ENCODE measurements at regions not wholly inside any gene's neighbourhood (a gene's known extent, or its start where the extent isn't known, plus 50 kb on each side); places are given as distances from the start of the nearest gene placed in this dataset.
"Not testable (repeated sequence)": the region's sequence is repeated elsewhere in the genome, so short reads cannot be mapped to it uniquely, and the experiment has no call there.

DNA sequence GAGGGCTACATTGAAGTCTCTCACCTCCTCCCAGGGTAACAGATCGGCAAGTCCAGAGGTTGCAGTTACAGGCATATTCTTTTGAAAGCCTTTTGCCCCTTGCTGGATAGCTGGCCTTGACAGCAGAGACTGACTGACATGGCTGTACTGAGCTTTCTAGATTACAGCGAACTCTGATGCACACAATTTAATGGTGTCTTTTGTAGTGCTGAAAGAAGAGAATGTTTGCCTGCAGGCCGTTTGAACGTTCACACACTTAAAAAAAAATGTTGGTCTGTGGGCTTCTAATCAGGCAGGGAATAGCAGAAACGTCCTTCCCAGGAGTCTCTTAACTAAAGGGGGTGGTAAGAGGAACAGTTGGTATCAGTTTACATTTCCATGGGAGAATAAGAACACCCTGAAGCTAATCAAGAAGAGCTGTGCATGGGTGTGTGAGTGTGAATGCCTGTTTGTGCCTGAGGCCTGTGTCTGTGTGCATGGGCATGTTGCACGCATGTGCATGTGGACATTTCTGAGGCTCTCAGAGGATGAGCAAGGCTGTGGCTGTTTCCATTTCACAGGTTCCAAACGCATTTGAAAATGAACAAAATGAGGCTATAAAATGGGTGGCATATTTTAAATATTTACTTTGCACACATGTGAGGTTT, 213.9 kb upstream of the SSTR4 start:
- DNase-seq = no peak

DNA sequence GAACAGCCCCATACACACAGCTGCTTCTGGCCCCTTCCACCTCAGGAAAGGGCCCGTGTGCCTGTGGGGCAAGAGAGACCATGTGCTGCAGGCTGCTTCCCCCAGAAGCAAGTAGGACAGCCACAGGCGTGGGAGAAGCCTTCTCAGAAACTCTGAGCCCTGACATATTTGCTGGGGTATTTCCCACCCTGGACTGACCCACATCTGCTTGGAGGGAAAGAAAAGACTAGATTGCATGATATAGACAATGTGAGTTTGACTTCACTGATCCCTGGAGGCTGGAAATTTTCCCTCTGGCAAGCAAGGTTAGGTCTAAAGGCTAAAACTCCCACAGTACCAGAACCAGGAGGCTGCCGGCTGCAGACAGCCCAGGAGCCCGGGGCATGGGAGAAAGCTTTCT, 213.3 kb upstream of the SSTR4 start:
- no peak for DNase-seq

DNA sequence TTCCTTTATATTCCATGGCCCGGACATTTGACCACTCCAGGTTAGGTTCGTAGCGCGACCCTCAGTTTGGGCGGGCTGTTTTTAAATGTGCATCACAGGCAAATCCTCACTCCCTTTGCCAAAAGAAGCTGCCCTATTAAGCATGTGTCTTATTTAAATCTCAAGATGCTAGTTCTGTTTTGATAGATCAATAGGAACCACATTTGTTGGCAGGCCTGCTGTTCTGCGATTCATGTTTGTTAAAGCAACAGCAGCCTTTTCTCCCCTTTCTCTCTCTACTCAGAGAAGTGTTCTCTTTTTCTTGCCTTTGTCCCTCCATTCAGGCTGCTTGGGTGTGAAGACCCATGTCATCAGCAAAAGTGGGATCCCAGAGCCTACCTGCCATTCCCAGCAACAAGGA, 212.0 kb upstream of the SSTR4 start:
- no peak for DNase-seq

DNA sequence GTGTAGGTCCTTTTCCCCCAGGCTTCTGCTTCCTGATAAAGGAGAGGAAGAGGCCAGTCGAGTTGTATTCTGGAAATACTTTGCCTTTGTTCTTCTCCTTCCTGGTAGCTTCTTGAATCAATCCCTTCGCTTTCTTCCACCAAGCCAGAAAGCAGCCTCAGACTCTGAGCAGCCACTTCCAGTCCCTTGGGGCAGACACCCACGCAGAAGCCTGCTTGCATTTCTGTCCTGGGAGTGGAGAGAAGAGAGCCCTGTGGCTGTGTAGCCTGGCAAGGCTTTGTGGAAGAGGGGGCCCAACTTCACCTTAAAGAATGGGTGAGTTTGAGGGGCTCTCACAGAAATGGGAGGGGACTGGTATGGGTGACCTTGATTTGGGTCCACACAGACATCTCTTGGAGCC, 211.0 kb upstream of the SSTR4 start:
- DNase-seq = no peak

DNA sequence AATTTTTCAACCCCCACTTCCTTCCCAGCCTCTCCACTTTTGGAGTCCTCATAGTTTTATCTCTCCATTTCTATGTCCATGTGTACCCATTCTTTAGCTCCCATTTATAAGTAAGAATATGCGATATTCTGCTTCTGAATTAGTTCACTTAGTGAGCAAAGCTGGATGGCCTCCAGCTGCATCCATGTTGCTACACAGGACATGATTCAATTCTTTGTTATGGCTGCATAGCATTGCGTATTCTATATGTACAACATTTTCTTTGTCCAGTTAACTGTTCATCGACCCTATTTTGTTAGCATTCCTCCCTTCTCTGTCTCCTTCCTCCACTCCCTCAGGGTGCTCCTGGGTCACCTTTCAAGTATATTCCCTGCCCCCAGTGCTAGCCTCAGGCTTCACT, 210.0 kb upstream of the SSTR4 start:
- DNase-seq = no peak

DNA sequence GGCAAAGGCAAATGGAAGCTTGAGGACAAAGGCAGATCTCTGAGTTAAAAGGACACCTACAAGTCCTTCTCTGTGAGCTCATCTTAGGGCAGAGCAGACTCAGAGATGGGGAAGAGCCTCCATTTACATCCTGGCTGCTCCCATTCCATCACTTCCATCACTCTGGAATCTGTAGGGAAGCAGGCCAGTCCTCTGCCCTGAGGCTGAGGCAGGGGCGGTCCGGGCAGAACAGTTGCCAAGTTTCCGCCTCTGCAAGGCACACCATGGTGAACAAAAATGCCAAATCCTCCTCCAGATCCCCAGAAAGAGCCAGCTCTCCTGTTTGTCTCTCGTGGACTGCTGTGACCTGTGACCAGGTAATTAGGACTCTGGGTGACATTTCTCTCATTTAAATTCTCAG, 209.6 kb upstream of the SSTR4 start:
- no peak for DNase-seq

DNA sequence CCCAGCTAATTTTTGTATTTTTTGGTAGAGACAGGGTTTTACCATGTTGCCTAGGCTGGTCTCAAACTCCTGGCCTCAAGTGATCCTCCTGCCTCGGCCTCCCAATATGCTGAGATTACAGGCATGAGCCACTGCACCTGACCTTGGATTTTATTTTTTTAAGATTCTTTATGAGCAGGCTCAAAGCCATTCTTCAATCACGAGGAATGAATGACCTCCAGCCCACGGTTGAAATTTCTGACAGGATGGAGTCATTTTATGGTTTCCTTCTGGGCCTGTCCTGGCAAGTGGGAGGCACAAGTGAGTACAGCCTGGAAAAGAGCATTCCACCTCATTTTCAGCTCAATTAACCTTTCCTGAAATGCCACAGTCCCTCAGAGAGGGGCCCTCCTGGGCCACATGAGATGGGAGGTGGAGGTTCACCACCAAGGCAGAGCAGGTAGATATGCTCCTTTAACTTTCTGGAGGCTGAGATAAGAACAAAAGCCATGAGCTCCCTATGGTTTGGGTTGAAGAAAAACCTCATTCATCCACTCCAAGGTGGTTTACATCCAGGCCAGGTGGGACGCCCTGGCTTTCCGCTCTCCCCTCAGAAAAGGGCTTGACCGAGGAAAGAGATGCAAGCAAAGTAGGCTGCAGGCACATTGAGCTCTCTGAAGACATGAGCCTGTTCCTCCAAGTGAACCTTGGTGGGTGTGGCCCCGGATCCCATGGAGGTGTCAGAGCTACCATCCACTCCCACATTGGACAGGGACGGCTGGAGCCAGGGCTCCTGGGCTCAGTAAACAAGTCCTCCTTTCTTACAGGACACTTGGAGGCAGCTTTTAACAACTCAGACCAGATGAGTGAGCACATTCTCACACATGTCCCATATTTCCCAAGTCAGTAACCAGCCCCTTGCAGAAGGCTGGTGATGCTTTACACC, 208.5 kb upstream of the SSTR4 start:
- no peak for DNase-seq

DNA sequence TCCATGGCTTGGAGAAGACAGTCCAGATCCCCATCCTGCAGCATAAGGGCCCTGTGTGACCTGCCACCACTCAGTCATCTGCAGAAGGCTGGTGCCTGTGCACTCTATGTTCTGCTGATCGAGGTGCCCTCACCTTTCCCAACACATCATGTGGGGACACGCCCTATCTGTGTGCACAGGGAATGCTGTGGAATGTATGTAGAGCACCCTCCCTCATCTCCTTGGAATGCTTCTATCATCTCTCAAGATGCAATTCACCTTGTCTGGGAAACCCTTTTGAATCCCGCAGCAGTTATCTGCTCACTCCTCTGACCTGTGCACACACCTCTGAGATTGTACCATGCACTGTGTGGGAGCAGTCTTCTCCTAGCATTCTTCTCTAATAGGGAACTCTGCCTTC, 207.2 kb upstream of the SSTR4 start:
- no peak for DNase-seq

DNA sequence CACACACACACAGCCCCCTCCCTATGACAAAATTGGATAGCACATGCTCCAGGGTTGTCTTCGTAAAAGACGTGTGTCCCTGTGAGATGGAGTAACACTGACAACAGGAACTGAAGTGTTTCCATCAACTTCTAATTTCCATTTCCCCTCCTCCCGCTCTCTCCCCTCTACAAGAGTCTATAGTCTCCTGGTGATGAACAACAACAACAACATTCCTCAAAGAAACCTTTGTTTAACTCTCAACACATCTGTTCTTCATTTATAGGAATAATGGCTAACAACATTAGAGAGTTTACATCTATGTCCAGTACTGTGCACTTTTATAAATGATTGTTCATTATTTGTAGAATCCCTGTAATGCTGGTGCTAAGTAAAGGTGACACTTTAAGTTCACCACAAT, 205.8 kb upstream of the SSTR4 start:
- no peak for DNase-seq

DNA sequence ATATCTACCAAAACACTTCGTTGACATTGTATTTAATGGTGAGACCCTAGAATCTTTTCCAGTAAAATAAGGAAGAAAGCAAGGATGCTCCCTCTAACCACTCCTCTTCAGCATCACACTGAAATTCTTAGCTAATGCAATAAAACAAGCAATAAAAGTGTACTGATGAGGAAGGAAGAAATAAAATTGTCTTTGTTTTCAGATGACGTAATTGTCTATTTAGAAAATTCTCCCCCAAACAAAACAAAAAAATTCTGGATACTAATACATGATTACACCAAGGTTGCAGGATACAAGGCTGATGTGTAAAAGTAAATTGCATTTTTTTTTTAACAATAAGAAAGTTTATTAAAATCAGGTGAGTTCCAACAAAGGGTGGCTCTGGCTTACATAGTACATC, 205.0 kb upstream of the SSTR4 start:
- DNase-seq = no peak

DNA sequence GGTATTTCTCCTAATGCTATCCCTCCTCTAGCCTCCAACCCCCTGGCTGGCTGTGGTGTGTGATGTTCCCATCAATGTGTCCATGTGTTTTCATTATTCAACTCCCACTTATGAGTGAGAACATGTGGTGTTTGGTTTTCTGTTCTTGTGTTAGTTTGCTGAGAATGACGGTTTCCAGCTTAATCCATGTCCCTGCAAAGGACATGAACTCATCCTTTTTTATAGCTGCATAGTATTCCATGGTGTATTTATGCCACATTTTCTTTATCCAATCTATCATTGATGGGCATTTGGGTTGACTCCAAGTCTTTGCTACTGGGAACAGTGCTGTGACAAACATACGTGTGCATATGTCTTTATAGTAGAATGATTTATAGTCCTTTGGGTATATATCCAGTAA, 204.4 kb upstream of the SSTR4 start:
- DNase-seq = not testable (repeated sequence)

DNA sequence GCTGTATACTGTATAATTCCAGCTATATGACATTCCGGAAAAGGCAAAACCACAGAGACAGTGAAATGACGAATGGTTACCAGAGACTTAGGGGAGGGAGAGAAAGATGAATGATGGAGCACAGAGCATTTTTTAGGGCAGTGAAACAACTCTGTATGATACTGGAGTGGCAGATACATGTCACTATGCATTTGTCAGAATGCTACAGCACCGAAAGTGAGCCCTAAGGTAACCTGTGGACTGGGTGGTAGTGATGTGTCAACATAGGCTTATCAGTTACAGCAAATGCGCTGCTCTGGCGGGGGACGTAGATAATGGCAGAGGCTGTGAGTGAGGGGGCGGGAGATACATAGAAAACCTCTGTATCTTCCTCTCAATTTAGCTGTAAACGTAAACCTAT, 201.3 kb upstream of the SSTR4 start:
- DNase-seq = no peak

DNA sequence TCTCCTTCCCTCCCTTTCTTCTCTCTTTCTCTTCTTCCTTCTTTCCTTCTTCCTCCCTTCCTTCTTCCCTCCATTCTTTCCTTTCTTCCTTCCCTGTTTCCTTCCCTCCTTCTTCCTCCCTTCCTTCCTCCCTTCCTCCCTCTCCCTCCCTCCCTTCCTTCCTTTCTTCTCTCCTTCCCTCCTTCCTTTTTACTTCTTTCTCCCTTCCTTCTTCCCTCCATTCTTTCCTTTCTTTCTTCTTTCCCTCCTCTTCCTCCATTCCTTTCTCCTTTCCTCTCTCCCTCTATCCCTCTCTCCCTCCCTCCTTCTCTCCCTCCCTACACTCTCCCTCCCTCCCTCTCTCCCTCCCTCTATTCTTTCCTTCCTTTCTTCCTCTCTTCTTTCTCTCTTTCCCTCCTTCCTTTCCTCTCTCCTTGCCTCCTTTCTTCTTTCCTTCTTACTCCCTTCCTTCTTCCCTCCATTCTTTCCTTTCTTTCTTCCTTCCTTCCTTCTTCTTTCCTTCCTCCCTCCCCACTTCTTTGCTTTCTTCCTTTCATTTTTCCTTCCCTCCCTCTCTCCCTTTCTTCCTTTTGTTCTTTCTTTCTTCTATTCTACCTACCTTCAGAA, 200.4 kb upstream of the SSTR4 start:
- no peak for DNase-seq

DNA sequence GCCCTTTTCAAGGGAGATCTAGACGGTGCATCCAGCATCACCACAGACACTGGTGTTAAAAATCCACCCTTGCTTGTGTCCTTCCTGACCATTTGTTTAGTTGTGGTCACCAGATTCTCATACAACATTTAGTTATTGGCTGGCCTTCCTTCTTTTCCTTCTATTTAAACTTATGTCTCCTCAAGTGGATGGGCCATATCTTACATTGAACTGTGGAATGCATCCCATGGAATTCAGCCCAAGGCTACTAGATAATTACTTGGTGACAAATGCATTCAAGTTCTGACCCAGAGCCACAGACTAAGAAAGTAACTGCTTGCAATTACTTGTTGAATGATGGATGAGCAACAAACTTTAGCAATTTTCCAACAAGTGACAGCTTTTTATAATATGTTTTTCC, 198.9 kb upstream of the SSTR4 start:
- DNase-seq = no peak

DNA sequence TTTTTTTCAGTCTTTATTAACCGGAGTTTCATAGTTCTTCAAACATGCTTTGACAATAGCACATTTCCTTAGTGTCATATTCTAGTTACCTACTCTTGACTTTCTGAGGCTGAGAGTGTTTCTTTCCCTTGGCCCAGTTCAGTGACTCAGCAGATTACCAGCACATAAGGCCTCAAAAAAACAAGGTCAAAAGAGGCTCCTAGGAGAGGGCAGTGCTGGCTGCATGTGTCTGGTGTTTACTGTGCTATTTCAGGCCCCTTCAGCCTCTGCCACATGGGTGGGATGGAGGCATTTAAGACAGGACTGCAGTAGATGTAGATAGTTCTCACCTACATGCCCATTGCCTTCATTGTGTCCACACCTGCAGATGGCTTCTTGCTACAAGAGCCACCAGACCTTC, 198.2 kb upstream of the SSTR4 start:
- DNase-seq = no peak

DNA sequence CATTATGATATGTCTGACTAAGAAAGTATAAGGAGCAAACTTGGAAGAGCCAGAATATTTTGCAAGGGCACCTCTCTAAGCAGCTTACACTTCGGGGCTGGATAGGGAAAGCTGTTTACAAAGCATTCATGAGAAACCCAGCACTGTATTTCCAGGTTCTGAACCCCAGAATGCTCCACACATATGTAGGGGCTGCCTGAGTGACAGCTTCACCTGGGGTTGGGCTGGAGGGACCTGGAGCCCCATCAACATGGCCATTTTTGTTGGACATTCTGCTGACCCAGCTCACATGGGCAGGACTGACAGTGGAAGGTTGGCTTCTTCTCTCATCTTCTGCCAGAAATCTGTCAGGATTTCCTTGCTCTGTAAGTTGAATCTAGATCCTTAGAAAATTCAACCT, 197.1 kb upstream of the SSTR4 start:
- DNase-seq = no peak

DNA sequence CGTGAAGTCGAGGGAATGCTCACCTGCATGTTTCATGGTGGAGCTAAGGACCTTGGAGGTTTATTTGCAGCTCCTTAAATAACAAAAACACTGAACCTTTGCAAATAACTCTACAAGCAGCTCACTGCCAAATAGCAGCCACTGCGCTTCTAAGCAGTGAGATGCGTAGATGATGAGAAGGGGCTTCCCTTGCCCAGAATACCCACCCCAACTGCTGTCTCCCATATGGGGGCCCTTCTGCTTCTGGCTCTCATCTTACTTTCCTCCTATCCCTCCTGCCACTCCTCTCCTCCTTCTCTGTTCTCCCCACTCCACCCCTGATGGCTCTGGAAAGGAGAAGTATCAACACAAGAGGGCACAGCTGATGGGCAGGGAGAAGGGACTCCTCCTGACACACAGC, 193.3 kb upstream of the SSTR4 start:
- no peak for DNase-seq

DNA sequence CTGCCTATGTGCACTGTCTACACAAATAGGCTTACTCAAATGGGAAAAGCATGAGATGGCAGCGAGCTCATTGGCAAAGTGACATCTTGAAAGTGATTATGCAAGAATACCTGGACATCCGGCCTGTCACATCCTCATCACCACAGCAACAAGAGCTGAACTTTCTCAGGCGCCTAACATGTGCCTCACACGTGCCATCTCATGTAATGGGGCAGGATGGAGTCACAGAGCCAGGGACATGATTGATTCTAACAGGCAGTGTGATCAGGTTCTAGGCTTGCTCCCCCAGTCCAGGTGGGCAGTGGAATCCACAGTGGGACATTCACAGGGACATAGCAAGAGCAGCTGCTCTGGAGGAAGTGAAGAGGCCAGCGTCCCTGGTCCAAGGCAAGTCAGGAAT, 192.3 kb upstream of the SSTR4 start:
- DNase-seq = no peak

DNA sequence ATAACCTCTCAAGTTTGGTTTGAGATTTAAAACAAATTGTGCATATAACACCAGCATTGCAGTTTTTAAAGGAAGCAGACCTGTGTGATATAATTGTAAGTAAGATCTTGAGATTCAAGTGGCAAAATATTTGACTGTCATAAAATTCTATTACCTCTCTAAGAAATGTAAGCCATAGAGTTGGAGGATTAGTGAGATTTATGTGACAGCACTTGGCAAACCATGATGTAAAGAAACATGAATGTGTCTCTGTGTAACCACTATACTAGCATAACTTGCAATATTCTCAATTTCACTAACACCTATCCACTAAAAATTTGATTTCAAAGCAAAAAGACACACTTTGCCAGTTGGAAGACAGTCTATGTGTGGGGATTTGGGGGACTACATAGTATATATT, 190.2 kb upstream of the SSTR4 start:
- no peak for DNase-seq

DNA sequence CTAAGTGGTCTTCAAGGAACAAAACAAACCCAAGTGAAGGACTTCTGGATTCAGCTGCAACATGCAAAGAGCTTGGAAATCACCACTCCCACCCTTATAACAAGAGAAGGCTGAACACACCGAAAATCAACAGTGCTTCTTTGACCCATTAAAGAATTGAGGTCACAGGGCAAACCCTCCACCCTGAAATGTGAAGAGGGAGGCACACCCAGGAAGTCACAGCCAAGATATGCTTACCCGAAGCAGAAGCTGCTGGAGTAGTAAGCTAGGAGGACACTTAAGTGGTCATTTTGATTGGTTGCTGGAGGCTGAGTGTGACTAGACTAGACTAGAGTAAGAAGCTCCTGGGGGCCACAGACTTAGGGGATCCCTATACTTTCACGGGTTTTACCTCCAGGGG, 188.2 kb upstream of the SSTR4 start:
- no peak for DNase-seq

DNA sequence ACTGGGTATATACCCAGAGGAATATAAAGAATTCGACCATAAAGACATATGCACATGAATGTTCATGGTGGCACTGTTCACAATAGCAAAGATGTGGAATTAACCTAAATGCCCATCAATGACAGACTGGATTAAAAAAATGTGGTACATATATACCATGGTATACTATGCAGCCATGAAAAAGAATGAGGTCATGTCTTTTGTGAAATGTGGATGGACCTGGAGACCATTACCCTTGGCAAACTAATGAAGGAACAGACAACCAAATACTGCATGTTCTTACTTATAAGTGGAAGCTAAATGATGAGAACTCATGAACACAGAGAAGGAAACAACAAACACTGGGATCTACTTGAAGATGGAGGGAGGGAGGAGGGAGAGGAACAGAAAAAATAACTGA, 186.7 kb upstream of the SSTR4 start:
- no peak for DNase-seq

DNA sequence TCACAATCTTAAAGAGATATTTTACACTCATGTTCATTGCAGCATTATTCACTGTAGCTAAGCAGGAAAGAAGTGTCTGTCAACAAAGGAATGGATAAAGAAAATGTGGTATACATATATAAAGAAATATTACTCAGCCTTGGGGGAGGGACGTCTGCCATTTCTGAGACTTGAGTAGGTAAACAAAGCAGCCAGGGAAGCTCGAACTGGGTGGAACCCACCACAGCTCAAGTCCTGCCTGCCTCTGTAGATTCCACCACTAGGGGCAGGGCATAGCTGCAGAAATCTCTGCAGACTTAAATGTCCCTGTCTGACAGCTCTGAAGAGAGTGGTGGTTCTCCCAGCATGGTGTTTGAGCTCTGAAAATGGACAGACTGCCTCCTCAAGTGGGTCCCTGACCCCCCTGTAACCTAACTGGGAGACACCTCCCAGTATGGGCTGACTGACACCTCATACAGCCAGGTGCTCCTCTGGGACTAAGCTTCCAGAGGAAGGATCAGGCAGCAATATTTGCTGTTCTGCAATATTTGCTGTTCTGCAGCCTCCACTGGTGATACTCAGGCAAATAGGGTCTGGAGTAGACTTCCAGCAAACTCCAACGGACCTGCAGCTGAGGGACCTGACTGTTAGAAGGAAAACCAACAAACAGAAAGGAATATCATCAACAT, 183.3 kb upstream of the SSTR4 start:
- DNase-seq = not testable (repeated sequence)

DNA sequence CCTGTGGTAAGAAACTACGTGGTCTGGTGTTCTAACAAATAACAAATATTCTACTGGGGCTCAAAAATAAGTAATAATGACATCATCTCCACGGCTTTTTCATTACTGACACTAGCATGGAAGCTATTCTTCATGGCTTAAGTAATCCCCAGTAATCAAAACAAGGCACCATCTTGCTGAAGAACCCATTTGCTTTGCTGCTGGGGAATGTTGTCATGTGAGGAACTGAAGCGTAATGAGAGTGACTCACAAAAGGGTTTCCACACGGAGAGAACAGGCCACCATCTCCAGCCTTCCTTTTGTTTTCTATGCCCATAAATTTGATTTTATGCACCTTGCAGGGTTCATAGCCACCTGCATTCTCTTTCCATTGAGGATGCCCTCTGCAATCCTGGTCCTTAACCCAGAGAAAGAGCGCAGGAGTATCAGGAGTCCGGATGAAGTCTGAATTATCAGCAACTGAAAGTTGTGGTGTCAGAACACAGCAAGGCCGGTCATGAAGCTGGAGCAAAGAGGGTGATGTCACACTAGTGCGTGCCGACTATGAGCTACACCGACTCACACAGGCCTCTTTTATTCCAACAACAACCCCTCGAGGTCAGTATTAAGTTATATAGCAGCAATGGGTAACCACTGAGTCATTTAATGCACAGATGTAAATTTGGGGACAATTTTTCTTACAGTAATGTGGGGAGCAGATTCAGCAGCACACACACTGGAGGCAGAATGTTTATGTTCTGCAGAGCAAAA, 173.7 kb upstream of the SSTR4 start:
- no peak for DNase-seq

Measured in C1 segment of cervical spinal cord (tissue), 14 donors.